WTC11 (cell line): ENCODE measurements at regions not wholly inside any gene's neighbourhood (a gene's known extent, or its start where the extent isn't known, plus 50 kb on each side); places are given as distances from the start of the nearest gene placed in this dataset.

Source experiments
- ATAC-seq: fragments of 200-7000 bp; cut with Tn5 transposase; 2 replicates; pipeline ENCODE4 v1.10.0; 2021; ENCODE audit warnings: mild to moderate bottlenecking, moderate library complexity
- CTCF ChIA-PET: fragments of 300-600 bp; sonication (Branson Sonifier 250); formaldehyde crosslinking; loops from one replicate; lab custom pipeline; 2021; ENCODE audit warnings: antibody characterized with exemption; lab: Charles Lee
- POLR2A ChIA-PET: fragments of 350-600 bp; sonication (Branson Sonifier 250); formaldehyde crosslinking; loops from one replicate; lab custom pipeline; 2021; ENCODE audit warnings: antibody characterized with exemption; lab: Charles Lee
- DNase-seq: peaks from one replicate; pipeline ENCODE4 v3.0.0; 2021; ENCODE audit warnings: low spot score
- H3K27ac Mint-ChIP-seq: 2 replicates; pipeline ENCODE4 v1.8.0; 2021; ENCODE audit warnings: mixed read lengths
- H3K27me3 Mint-ChIP-seq: 2 replicates; pipeline ENCODE4 v1.8.0; 2021; ENCODE audit warnings: low read depth, mild to moderate bottlenecking, moderate library complexity, mixed read lengths
- H3K36me3 Mint-ChIP-seq: 2 replicates; pipeline ENCODE4 v1.8.0; 2021; ENCODE audit warnings: mixed read lengths
- H3K4me1 Mint-ChIP-seq: 2 replicates; pipeline ENCODE4 v1.8.0; 2022; ENCODE audit warnings: mixed read lengths
- H3K4me3 Mint-ChIP-seq: 2 replicates; pipeline ENCODE4 v1.8.0; 2021; ENCODE audit warnings: mild to moderate bottlenecking, moderate library complexity, mixed read lengths
- H3K9me3 Mint-ChIP-seq: 2 replicates; pipeline ENCODE4 v1.8.0; 2021; ENCODE audit warnings: mixed read lengths
- CBFB ChIP-seq: sonication (generic); formaldehyde crosslinking; IDR thresholded peaks from 2 replicates; pipeline ENCODE4 v1.8.1; 2022; ENCODE audit warnings: mild to moderate bottlenecking, low read depth, missing genetic modification reagents
- CREB1 ChIP-seq: sonication (generic); formaldehyde crosslinking; IDR thresholded peaks from 2 replicates; pipeline ENCODE4 v1.8.0; 2023; ENCODE audit warnings: mild to moderate bottlenecking, missing genetic modification reagents
- NFATC4 ChIP-seq: fragments of 250-450 bp; sonication (Bioruptor Pico); IDR thresholded peaks from 2 replicates; pipeline ENCODE4 v1.9.0; 2021; ENCODE audit warnings: mild to moderate bottlenecking
- SOX15 ChIP-seq: fragments of 250-450 bp; sonication (Bioruptor Pico); IDR thresholded peaks from 2 replicates; pipeline ENCODE4 v1.9.0; 2021; ENCODE audit warnings: mild to moderate bottlenecking
- ZNF219 ChIP-seq: sonication (generic); formaldehyde crosslinking; IDR thresholded peaks from 2 replicates; pipeline ENCODE4 v1.8.0; 2023; ENCODE audit warnings: missing genetic modification reagents, mild to moderate bottlenecking, borderline replicate concordance
- ZNF263 ChIP-seq: sonication (generic); formaldehyde crosslinking; IDR thresholded peaks from 2 replicates; pipeline ENCODE4 v1.8.1; 2022; ENCODE audit warnings: low read depth, mild to moderate bottlenecking, moderate library complexity, missing genetic modification reagents
- ZNF416 ChIP-seq: fragments of 250-450 bp; sonication (Bioruptor Pico); IDR thresholded peaks from 2 replicates; pipeline ENCODE4 v1.9.0; 2021; ENCODE audit warnings: mild to moderate bottlenecking, inconsistent platforms
- ZNF423 ChIP-seq: fragments of 250-450 bp; sonication (Bioruptor Pico); IDR thresholded peaks from 2 replicates; pipeline ENCODE4 v2.1.2; 2022; ENCODE audit warnings: mild to moderate bottlenecking, moderate library complexity
- ZNF671 ChIP-seq: fragments of 250-450 bp; sonication (Bioruptor Pico); IDR thresholded peaks from 2 replicates; pipeline ENCODE4 v1.8.0; 2021; ENCODE audit warnings: mild to moderate bottlenecking
- TF ChIP-seq, protein P1 (sequence below): sonication (generic); formaldehyde crosslinking; IDR thresholded peaks from 2 replicates; pipeline ENCODE4 v1.8.1; 2023; ENCODE audit warnings: mild to moderate bottlenecking, moderate library complexity, missing genetic modification reagents
- TF ChIP-seq, protein P2 (sequence below): sonication (generic); formaldehyde crosslinking; IDR thresholded peaks from 2 replicates; pipeline ENCODE4 v1.8.0; 2022; ENCODE audit warnings: mild to moderate bottlenecking, missing genetic modification reagents
- TF ChIP-seq, protein P3 (sequence below): sonication (generic); formaldehyde crosslinking; IDR thresholded peaks from 2 replicates; pipeline ENCODE4 v1.8.0; 2022; ENCODE audit warnings: mild to moderate bottlenecking, missing genetic modification reagents
- TF ChIP-seq, protein P4 (sequence below): sonication (generic); formaldehyde crosslinking; conservative IDR thresholded peaks from 2 replicates; pipeline ENCODE4 v1.8.1; 2023; ENCODE audit warnings: mild to moderate bottlenecking, low read depth, missing genetic modification reagents, moderate library complexity
- TF ChIP-seq, protein P5 (sequence below): sonication (generic); formaldehyde crosslinking; IDR thresholded peaks from 2 replicates; pipeline ENCODE4 v1.8.0; 2023; ENCODE audit warnings: missing genetic modification reagents
- TF ChIP-seq, protein P6 (sequence below): fragments of 250-450 bp; sonication (Bioruptor Pico); IDR thresholded peaks from 2 replicates; pipeline ENCODE4 v1.9.0; 2021; ENCODE audit warnings: mild to moderate bottlenecking
- TF ChIP-seq, protein P7 (sequence below): sonication (generic); formaldehyde crosslinking; IDR thresholded peaks from 2 replicates; pipeline ENCODE4 v1.8.0; 2022; ENCODE audit warnings: missing genetic modification reagents

DNA sequence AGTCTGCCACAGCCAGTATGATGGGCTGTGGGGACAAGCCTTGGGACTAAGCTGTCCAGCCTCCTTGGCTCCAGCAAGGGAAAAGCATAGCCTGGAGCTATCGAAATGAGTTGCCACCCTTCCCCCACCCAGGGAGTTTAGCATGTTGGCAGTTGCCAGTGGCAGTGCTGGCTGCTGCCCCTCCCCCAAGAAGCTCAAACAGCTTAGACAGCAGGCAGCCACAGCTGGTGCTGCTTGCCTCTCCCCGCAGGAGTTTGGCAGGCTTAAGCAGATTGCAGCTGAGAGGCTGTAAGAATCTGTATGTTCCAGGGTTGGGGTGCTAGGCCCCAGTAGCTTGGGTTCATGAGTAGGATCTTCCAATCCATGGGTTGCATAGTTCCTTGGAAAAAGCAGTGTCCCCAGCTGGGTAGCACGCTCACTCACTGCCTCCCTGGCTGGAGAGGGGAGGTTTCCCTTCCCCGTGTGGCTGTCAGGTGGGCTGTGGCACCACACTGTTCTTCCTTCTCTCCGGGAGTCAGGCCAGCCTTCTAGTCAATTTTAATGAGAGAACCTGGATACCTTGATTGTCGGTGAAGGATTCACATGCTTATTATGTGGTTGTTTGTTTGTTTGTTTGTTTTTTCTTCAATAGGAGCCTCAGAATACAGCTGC lies 506.1 kb downstream of the CDH11 start (continued):
- TF ChIP-seq, protein P1, sequence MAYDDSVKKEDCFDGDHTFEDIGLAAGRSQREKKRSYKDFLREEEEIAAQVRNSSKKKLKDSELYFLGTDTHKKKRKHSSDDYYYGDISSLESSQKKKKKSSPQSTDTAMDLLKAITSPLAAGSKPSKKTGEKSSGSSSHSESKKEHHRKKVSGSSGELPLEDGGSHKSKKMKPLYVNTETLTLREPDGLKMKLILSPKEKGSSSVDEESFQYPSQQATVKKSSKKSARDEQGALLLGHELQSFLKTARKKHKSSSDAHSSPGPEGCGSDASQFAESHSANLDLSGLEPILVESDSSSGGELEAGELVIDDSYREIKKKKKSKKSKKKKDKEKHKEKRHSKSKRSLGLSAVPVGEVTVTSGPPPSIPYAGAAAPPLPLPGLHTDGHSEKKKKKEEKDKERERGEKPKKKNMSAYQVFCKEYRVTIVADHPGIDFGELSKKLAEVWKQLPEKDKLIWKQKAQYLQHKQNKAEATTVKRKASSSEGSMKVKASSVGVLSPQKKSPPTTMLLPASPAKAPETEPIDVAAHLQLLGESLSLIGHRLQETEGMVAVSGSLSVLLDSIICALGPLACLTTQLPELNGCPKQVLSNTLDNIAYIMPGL = no peak
- TF ChIP-seq, protein P2, sequence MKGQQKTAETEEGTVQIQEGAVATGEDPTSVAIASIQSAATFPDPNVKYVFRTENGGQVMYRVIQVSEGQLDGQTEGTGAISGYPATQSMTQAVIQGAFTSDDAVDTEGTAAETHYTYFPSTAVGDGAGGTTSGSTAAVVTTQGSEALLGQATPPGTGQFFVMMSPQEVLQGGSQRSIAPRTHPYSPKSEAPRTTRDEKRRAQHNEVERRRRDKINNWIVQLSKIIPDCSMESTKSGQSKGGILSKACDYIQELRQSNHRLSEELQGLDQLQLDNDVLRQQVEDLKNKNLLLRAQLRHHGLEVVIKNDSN (CRISPR knock-in tag) = no peak
- TF ChIP-seq ZNF416 (CRISPR knock-in tag) (no peak), CBFB (CRISPR knock-in tag) (no peak)

DNA sequence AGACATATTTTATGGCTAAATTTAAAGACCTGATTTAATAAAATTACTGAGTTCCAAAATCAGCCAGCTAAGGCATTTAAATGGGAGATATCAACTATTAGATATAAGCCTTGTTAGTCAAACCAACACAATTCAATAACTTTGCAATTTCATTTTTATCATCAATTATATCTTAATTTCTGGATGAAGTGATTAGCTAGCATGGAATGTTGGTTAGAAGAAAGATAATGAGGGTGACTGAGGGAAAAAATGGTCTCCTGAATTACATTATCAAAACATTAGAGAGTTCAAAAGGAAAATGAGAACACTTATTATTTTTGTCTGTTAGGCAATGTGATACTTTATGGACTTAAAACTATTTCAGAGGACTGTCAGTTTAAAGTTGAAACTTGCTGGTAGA lies 525.7 kb downstream of the CDH11 start:
- Mint-ChIP-seq H3K4me3 (no peak overlapping the region), H3K27ac (no peak overlapping the region), H3K9me3 (peaks cover 5% of the 10 kb centered on the region; the same call in 1 of the 2 replicates), H3K4me1 (no peaks in the 10 kb centered on the region), H3K27me3 (no peaks in the 10 kb centered on the region), H3K36me3 (no peaks in the 10 kb centered on the region)
- ATAC-seq (no peak), DNase-seq (no peak)
- ChIA-PET POLR2A (no interaction called here), CTCF (no interaction called here)
- TF ChIP-seq, protein P3, sequence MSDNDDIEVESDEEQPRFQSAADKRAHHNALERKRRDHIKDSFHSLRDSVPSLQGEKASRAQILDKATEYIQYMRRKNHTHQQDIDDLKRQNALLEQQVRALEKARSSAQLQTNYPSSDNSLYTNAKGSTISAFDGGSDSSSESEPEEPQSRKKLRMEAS (CRISPR knock-in tag) = no peak
- TF ChIP-seq, protein P4, sequence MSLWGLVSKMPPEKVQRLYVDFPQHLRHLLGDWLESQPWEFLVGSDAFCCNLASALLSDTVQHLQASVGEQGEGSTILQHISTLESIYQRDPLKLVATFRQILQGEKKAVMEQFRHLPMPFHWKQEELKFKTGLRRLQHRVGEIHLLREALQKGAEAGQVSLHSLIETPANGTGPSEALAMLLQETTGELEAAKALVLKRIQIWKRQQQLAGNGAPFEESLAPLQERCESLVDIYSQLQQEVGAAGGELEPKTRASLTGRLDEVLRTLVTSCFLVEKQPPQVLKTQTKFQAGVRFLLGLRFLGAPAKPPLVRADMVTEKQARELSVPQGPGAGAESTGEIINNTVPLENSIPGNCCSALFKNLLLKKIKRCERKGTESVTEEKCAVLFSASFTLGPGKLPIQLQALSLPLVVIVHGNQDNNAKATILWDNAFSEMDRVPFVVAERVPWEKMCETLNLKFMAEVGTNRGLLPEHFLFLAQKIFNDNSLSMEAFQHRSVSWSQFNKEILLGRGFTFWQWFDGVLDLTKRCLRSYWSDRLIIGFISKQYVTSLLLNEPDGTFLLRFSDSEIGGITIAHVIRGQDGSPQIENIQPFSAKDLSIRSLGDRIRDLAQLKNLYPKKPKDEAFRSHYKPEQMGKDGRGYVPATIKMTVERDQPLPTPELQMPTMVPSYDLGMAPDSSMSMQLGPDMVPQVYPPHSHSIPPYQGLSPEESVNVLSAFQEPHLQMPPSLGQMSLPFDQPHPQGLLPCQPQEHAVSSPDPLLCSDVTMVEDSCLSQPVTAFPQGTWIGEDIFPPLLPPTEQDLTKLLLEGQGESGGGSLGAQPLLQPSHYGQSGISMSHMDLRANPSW (CRISPR knock-in tag) = no peak
- TF ChIP-seq, protein P5, sequence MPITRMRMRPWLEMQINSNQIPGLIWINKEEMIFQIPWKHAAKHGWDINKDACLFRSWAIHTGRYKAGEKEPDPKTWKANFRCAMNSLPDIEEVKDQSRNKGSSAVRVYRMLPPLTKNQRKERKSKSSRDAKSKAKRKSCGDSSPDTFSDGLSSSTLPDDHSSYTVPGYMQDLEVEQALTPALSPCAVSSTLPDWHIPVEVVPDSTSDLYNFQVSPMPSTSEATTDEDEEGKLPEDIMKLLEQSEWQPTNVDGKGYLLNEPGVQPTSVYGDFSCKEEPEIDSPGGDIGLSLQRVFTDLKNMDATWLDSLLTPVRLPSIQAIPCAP (CRISPR knock-in tag) = no peak
- TF ChIP-seq, protein P6, sequence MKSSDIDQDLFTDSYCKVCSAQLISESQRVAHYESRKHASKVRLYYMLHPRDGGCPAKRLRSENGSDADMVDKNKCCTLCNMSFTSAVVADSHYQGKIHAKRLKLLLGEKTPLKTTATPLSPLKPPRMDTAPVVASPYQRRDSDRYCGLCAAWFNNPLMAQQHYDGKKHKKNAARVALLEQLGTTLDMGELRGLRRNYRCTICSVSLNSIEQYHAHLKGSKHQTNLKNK (CRISPR knock-in tag) = no peak
- TF ChIP-seq, protein P7, sequence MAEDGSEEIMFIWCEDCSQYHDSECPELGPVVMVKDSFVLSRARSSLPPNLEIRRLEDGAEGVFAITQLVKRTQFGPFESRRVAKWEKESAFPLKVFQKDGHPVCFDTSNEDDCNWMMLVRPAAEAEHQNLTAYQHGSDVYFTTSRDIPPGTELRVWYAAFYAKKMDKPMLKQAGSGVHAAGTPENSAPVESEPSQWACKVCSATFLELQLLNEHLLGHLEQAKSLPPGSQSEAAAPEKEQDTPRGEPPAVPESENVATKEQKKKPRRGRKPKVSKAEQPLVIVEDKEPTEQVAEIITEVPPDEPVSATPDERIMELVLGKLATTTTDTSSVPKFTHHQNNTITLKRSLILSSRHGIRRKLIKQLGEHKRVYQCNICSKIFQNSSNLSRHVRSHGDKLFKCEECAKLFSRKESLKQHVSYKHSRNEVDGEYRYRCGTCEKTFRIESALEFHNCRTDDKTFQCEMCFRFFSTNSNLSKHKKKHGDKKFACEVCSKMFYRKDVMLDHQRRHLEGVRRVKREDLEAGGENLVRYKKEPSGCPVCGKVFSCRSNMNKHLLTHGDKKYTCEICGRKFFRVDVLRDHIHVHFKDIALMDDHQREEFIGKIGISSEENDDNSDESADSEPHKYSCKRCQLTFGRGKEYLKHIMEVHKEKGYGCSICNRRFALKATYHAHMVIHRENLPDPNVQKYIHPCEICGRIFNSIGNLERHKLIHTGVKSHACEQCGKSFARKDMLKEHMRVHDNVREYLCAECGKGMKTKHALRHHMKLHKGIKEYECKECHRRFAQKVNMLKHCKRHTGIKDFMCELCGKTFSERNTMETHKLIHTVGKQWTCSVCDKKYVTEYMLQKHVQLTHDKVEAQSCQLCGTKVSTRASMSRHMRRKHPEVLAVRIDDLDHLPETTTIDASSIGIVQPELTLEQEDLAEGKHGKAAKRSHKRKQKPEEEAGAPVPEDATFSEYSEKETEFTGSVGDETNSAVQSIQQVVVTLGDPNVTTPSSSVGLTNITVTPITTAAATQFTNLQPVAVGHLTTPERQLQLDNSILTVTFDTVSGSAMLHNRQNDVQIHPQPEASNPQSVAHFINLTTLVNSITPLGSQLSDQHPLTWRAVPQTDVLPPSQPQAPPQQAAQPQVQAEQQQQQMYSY = no peak
- TF ChIP-seq ZNF219 (CRISPR knock-in tag) (no peak), CREB1 (CRISPR knock-in tag) (no peak), NFATC4 (no peak), CBFB (CRISPR knock-in tag) (no peak), ZNF263 (CRISPR knock-in tag) (no peak), ZNF671 (CRISPR knock-in tag) (no peak), SOX15 (CRISPR knock-in tag) (no peak), ZNF423 (CRISPR knock-in tag) (no peak)
